Endothelial cell of umbilical vein (primary cell): ENCODE measurements at regions not wholly inside any gene's neighbourhood (a gene's known extent, or its start where the extent isn't known, plus 50 kb on each side); places are given as distances from the start of the nearest gene placed in this dataset.

Experiments
- CTCF ChIP-seq, 2 donors: IDR thresholded peaks; 1 replicate in 1 of 2; 2 replicates in 1 of 2; pipeline ENCODE4 v1.5.1; 2011; ENCODE audit warnings: low read length in 2 of 2, mild to moderate bottlenecking in 2 of 2, moderate library complexity in 2 of 2, control low read depth in 1 of 2, inconsistent platforms in 1 of 2, low read depth in 1 of 2; ENCODE audit not compliant: insufficient read depth in 1 of 2; ENCODE audit errors: extremely low read depth in 1 of 2
- EZH2 ChIP-seq: IDR thresholded peaks from 2 replicates; pipeline ENCODE4 v1.6.1; 2012; ENCODE audit warnings: borderline replicate concordance, low read depth, mild to moderate bottlenecking, moderate library complexity, low read length, inconsistent platforms; ENCODE audit not compliant: severe bottlenecking
- FOS ChIP-seq: IDR thresholded peaks from 2 replicates; pipeline ENCODE4 v1.6.1; 2011; ENCODE audit warnings: mild to moderate bottlenecking, low read length, moderate library complexity, borderline replicate concordance; ENCODE audit not compliant: insufficient read depth
- GATA2 ChIP-seq: IDR thresholded peaks from 2 replicates; pipeline ENCODE4 v1.7.0; 2011; ENCODE audit warnings: low read depth, mild to moderate bottlenecking, moderate library complexity, mixed read lengths, low read length; ENCODE audit not compliant: insufficient read length, insufficient read depth
- JUN ChIP-seq: IDR thresholded peaks from 2 replicates; pipeline ENCODE4 v1.6.1; 2011; ENCODE audit warnings: borderline replicate concordance, low read depth; ENCODE audit not compliant: insufficient read length, insufficient read depth
- MAX ChIP-seq: IDR thresholded peaks from 2 replicates; pipeline ENCODE4 v1.6.1; 2011; ENCODE audit not compliant: insufficient read depth, insufficient read length
- MYC ChIP-seq: IDR thresholded peaks from one replicate; pipeline ENCODE4 v1.6.1; 2011; ENCODE audit warnings: mild to moderate bottlenecking, low read depth, low read length
- POLR2A ChIP-seq: IDR thresholded peaks from 2 replicates; pipeline ENCODE4 v1.6.1; 2012; ENCODE audit warnings: low read depth, mild to moderate bottlenecking, control low read depth, low read length
- POLR2AphosphoS5 ChIP-seq: IDR thresholded peaks from 2 replicates; pipeline ENCODE4 v1.6.1; 2012; ENCODE audit warnings: low read depth, mild to moderate bottlenecking, control low read depth, low read length, moderate library complexity; ENCODE audit not compliant: insufficient read depth

- no peak for TF ChIP-seq CTCF (IDR thresholded peaks at IDR 0.05; ENCODE audit: extremely low read depth in 1 of 2, insufficient read depth in 1 of 2, low read depth in 1 of 2, low read length in 2 of 2)
- no peak for TF ChIP-seq POLR2A
- no peak for TF ChIP-seq MAX
- TF ChIP-seq EZH2: no peak
- TF ChIP-seq POLR2AphosphoS5: no peak
- no peak for TF ChIP-seq JUN
- no peak for TF ChIP-seq FOS
- TF ChIP-seq GATA2: no peak
- no peak for TF ChIP-seq MYC
Measured at GRCh38 chr1:213438339-213438738, 387.3 kb downstream of the RPS6KC1 start.
